HG02798 (cell line): ENCODE measurements at regions not wholly inside any gene's neighbourhood (a gene's known extent, or its start where the extent isn't known, plus 50 kb on each side); places are given as distances from the start of the nearest gene placed in this dataset.

Experiments used
- ATAC-seq: cut with Tn5 transposase; IDR thresholded peaks from one replicate; pipeline ENCODE4 v1.9.1; 2021; ENCODE audit warnings: mild to moderate bottlenecking; ENCODE audit not compliant: unreplicated experiment, poor library complexity

DNA sequence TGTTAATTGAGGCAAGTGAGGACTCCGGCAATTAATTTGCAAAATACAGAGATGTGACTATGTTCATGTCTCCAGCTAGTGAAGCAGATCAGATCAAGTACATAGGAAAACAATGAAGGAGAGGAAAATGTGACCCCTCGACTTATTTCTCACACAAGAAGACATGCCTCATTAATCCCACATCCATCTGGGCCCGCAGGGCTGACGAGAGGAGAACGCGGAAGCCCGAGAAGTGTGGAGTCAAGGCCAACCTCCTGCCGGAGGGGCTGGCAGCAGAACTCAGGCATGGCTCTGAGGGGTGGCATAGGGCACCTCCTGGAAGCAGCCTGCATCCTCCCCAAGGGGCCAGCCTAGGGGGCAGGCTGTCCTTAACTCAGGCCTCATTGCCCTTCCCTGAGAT is 54.4 kb downstream of the ZNF503 start:
- ATAC-seq: no peak

GRCh38 chr10:75345738-75346137 is 55.8 kb downstream of the ZNF503 start:
- ATAC-seq: no peak

- ATAC-seq: no peak
Observed at GRCh38 chr10:75344170-75344569, 57.4 kb downstream of the ZNF503 start.

DNA sequence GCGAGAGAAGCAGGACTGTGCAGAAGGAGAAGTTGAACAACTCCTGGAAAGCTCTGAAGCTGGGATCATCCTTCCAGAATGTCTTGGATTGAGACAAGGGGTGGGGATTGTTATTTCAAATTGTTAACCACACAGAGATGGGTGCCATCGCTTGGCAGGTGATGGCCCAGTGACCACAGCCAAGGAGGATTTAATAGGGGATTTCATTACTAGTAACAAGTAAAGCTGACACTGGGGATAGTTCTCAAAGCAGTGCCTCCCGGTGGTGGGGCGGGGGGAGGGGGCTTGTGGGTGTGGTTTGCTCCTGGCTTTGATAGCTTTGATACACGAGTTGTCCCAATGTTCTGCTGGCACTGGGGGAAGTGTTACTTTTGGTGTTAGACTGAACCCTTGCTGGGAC is 59.2 kb downstream of the ZNF503 start:
- no peak for ATAC-seq

DNA sequence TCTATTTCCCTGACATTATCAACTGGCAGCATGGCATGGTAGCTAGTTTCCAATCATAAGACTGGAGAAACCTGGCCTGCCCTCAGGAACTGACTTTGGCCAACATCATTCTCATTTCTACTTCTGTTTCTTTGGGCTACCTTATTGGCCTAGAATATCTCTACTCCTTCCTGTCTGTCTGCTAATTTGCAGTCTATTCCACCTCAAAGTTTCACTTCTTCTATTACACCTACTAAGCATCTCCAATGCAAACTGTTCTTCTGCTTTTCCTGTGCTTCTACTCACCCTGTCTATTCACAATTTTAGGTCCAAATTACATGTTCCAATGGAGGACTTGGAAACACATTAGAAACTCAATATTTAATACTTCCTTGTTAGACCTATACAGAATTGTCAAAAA is 65.6 kb downstream of the ZNF503 start:
- ATAC-seq: peak; percentile 76

DNA sequence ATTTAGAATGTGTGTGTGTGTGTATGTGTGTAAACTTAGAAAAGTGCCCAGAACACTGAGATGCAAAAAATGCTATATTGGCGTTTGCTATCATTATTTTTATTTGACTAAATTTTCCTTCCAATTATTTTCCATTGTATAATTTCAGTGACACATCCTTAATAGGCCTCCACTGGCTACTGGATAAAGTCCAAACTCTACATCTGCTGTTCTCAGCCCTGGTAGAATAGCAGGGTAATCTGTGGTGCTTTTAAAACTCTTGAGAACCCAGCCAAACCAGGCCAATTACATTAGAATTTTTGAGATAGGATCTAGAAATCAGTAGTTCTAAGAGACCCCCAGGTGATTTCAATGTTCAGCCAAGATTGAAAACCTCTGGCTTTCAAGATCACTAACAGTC is 66.4 kb downstream of the ZNF503 start:
- no peak for ATAC-seq

GRCh38 chr10:75334720-75335119 is 66.8 kb downstream of the ZNF503 start:
- no peak for ATAC-seq

- ATAC-seq: no peak
Observed at GRCh38 chr10:75332081-75332480, 69.5 kb downstream of the ZNF503 start.

GRCh38 chr10:75331081-75331480 is 70.5 kb downstream of the ZNF503 start:
- no peak for ATAC-seq

- no peak for ATAC-seq
Observed at GRCh38 chr10:75329190-75329745, 72.3 kb downstream of the ZNF503 start.

GRCh38 chr10:75326306-75326705 is 75.3 kb downstream of the ZNF503 start:
- no peak for ATAC-seq

DNA sequence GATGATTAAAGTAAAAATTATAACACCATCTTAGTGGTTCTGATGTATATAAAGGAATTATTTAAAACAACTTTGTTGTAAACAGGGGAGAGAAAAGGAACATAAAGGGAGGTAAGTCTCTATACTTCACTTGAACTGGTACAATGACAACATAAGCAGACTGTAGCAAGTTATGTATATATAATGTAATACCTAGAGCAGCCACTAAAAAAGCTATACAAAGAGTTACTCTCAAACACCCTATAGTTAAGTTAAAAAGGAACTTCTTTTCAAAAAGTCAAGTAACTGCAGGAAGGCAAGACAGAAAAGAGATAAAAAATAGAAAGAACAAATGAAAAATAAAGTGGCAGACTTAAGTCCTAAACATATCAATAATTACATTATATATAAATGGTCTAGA is 82.3 kb downstream of the ZNF503 start:
- ATAC-seq: no peak

DNA sequence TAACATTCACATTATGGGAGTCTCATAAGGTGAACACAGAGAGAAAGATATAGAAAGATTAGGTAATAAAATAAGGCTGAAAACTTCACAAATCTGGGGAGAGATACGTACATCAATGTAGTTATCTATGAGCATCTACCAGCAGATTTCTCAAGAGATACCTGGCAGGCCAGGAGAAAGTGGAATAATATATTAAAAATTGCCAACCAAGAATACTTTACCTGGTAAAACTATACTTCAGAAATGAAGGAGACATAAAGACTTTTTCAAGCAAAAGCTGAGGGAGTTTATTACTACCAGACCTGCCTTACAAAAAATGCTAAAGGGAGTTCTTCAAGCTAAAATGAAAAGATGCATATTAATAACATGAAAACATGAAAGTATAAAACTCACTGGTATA is 78.8 kb upstream of the COMTD1 start:
- no peak for ATAC-seq

DNA sequence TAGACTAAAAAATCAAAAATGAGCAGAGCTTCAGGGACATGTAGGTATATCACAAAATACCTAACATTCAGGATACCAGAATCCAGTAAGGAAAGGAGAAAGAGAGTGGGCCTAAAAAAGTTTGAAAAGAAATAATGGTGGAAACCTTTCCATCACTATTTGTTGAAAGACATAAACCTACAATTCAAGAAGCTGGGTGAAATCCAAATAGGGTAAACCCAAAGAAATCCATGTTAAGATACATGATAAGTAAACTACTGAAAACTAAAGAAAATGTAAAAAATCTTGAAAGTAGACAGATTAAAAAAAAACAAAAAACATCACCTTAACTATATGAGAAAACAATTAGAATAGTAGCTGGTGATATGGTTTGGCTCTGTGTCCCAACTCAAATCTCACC is 76.7 kb upstream of the COMTD1 start:
- ATAC-seq: no peak

- ATAC-seq: no peak
Observed at GRCh38 chr10:75305675-75306074, 69.9 kb upstream of the COMTD1 start.

DNA sequence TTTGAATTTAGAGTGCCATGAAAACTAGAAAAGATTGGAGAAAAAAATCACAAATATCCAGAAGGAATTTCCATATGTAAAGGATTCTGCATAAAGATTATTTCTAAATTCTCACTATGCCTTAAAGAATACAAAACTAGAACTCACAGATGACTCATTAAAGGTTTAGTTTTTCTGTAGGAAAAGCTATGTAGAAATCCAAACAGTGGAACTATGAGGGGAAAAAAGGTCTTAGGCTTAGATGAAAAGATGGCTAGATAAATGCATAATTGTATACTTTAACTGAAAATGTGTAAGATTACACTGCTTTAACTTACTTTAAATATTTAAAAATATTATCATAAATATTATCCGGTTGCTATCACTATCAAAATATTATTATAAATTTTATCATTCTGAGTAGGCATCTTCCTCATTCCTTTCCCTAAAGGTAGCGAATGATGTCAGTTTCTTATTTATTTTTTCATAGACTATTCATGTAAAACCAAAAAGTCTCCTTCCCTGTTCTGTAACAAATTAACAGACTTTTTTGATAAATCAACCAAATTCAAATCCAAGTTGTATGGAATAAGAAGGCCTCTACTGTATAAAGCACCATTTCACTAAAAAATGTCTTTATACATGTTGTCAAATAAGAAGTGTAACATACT is 69.1 kb upstream of the COMTD1 start:
- ATAC-seq: no peak

- no peak for ATAC-seq
Observed at GRCh38 chr10:75304313-75304712, 68.6 kb upstream of the COMTD1 start.

DNA sequence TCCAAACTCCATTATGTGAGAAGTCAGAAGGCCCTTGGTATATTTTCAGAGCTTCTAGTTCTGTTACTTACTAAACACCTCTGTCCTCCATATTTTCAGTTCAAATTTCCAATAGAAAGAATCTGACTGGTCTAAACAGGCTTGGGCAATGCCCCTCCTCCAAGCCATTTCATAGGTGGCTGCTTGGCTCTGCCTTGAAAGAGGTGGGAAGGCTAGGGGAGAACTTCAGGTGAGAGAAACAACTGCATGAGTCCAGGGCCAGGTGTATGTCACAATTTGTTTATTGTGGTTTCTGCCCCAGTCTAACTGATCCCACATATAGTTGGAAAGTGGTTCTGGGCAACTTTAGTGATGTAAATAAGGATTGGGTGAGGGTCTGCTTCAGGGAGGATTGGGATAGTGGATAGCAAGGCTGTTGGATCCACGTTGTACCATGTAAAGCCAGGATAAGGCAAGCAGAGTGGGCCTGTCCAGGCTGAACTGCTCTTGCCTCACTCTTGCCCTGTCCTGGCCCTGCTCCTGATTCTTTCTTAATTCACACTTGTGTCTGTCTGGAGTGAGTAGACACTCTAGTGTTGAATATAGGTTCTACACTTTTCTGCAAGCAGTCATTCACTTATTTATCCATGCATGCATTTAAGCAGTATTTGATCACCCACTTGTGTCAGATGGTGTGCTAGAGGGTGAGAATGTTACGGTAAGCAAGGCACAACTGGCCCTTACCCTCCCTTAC is 67.5 kb upstream of the COMTD1 start:
- no peak for ATAC-seq

DNA sequence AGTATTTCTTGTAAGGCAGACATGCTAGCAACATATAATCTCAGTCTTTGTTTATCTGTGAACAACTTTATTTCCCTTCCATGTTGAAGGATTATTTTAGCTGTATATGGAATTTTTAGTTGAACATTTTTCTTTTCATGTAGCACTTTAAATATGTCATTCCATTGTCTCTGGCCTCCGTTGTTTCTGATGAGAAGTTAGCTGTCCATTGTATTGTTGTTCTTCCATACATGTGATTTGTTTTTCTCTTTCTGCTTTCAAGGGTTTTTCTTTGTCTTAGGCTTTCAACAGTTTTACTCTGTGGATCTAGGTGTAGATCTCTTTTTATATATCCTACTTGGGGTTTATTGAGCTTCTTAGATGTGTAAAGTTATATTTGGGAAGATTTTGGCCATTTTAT is 66.3 kb upstream of the COMTD1 start:
- ATAC-seq: no peak

DNA sequence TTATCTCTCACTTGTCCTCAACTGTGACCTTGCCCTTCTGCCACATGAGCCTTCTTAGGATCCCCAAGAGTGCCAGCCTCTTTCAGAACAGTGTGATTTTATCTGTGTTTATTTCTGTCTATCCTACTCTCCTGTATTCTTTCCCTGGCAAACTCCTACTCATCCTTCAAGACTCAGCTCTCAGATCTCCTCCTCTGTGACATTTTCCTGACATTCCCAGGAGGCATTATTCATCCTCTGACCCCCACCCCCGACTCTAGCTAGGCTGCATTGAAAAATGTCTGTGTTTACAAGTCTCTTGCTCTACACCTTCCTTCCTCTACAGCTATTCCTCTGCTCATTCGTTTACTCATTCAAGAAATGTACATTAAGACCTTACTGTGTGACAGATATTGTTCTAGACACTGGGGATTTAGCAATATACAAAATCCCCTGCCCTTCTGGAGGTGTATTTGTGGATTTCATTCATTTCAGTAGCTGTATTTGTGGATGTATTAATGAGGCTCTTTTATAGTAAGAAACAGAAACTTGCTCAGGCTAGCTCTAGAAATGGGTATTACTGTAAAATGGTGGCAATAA is 61.4 kb upstream of the COMTD1 start:
- no peak for ATAC-seq

DNA sequence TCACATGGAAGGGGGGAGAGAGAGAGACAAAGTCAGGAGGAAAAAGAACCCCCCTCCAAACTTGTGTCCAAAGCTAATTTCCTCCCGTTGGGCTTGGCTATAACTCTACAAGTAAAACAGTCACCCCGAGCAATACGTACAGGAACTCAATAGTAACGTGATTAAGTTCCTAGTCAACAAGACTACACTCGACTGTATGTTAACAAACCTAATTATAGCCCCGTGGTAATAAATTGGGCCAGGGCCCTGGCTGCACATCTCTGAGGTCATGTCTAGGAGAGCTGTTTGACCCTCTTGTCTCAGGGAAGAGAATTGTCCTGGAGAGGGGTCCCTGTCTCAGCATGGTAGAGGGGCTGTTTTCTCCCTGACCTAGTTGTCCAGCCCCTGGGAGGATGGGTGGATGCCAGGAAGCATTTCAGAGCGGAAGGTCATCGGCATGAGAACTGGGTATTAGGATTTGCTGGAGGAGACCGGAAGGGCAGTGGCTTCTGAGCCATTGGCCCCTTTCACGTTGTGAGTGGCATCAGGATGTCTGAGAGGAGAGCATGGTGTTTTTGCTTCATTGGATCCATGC is 60.2 kb upstream of the COMTD1 start:
- no peak for ATAC-seq
